ENCODE measurements at regions not wholly inside any gene's neighbourhood (a gene's known extent, or its start where the extent isn't known, plus 50 kb on each side); places are given as distances from the start of the nearest gene placed in this dataset.
"Not testable (repeated sequence)": the region's sequence is repeated elsewhere in the genome, so short reads cannot be mapped to it uniquely, and the experiment has no call there.

DNA sequence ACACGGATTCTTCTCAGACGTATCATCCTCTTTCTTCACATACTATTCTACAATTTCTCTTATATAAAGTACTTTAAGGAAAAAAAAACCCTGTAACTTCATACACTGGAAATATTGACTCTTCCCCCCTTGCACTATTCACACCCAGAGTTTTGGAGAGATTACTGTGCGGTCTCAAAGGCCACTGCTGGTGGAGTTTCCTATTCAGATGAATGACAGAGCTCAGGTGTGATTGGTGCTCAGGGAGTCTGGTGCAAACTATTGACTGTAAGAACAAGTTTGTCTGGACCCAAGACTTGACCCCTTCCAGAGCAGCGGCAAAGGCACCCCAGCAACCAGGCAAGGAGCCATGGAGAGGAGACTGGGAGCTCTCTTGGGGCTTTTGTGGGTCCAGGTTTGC lies 187.5 kb upstream of the OR4E1 start:
- Histone ChIP-seq H3K9me3 (ENCODE audit: control insufficient read depth, low read length) (no peaks in the 10 kb centered on the region), H3K27me3 (ENCODE audit: control insufficient read depth, insufficient read depth, low read length) (no peaks in the 10 kb centered on the region), H3K4me3 (ENCODE audit: low read length) (no peak overlapping the region), H3K4me1 (ENCODE audit: control insufficient read depth, insufficient read depth, low read length) (no peaks in the 10 kb centered on the region), H3K36me3 (ENCODE audit: control insufficient read depth, insufficient read depth, low read length) (no peaks in the 10 kb centered on the region), H3K9ac (ENCODE audit: low read length) (no peak overlapping the region)

DNA sequence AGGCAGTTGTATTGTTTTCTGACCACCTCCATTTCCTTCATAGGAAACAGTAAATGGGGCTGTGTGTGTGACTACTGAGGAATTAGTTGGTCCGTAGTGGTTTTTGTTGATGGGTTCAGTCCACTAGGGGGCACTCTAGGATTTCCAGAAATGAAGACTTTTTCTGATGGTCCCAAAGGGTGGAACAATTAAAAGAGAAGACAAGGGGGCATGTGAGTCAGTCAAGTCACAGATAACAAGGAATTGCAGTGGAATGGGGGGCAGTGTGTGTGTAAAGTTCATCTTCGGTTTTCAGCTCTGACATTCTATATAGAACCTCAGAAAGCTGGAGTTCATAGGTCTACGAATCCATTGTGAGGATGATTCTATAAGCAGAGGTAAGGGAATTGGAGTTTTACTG lies 186.6 kb upstream of the OR4E1 start:
- Histone ChIP-seq H3K27me3 (ENCODE audit: control insufficient read depth, insufficient read depth, low read length) (no peaks in the 10 kb centered on the region), H3K4me3 (ENCODE audit: low read length) (no peak overlapping the region), H3K36me3 (ENCODE audit: control insufficient read depth, insufficient read depth, low read length) (no peaks in the 10 kb centered on the region), H3K9ac (ENCODE audit: low read length) (no peak overlapping the region), H3K4me1 (ENCODE audit: control insufficient read depth, insufficient read depth, low read length) (no peaks in the 10 kb centered on the region), H3K9me3 (ENCODE audit: control insufficient read depth, low read length) (no peaks in the 10 kb centered on the region)

DNA sequence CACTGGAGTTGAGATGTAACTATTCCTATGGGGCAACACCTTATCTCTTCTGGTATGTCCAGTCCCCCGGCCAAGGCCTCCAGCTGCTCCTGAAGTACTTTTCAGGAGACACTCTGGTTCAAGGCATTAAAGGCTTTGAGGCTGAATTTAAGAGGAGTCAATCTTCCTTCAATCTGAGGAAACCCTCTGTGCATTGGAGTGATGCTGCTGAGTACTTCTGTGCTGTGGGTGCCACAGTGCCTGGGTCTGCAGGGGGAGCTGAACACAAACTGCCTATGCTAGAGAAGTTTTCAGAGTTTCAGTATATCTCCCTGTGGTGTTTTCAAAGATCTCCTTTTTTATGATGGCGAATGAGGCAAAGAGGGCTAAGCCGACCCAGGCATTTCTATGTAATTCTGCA lies 179.2 kb upstream of the OR4E1 start:
- Histone ChIP-seq H3K4me1 (ENCODE audit: control insufficient read depth, insufficient read depth, low read length) (no peaks in the 10 kb centered on the region), H3K9ac (ENCODE audit: low read length) (no peak overlapping the region), H3K27me3 (ENCODE audit: control insufficient read depth, insufficient read depth, low read length) (no peaks in the 10 kb centered on the region), H3K9me3 (ENCODE audit: control insufficient read depth, low read length) (no peaks in the 10 kb centered on the region), H3K36me3 (ENCODE audit: control insufficient read depth, insufficient read depth, low read length) (no peaks in the 10 kb centered on the region), H3K4me3 (ENCODE audit: low read length) (no peak overlapping the region)

DNA sequence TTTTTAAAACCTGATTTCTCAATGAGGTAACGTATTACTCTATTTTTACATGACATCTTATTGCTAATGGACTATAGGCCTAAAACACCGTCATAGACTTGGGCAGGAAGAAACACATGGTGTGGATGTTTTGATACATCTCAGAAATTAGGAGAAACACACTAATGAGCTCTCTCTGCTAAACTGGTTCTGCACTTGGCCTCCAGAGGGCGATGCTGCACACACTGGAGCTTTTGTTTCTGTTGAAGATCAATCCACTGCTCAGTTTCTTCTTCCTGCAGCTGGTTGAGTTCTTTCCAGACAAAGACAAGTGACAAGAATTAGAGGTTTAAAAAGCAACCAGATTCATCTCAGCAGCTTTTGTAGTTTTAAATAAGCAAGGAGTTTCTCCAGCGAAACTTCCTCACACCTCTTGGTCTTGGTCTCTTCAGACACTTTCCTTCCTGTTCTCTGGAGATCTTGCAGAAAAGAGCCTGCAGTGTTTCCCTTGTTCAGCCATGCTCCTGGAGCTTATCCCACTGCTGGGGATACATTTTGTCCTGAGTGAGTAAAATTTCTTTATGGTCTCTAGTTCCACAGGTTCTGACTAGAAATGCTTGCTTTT lies 178.5 kb upstream of the OR4E1 start:
- Histone ChIP-seq H3K4me3 (ENCODE audit: low read length) (no peak overlapping the region), H3K9ac (ENCODE audit: low read length) (no peak overlapping the region), H3K4me1 (ENCODE audit: control insufficient read depth, insufficient read depth, low read length) (no peaks in the 10 kb centered on the region), H3K36me3 (ENCODE audit: control insufficient read depth, insufficient read depth, low read length) (no peaks in the 10 kb centered on the region), H3K9me3 (ENCODE audit: control insufficient read depth, low read length) (no peaks in the 10 kb centered on the region), H3K27me3 (ENCODE audit: control insufficient read depth, insufficient read depth, low read length) (no peaks in the 10 kb centered on the region)

DNA sequence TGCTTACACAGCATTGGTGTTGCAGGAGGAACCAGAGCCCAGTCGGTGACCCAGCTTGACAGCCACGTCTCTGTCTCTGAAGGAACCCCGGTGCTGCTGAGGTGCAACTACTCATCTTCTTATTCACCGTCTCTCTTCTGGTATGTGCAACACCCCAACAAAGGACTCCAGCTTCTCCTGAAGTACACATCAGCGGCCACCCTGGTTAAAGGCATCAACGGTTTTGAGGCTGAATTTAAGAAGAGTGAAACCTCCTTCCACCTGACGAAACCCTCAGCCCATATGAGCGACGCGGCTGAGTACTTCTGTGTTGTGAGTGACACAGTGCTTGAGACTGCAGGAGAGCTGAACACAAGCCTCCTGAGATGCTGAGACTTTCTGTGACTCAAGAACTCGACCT lies 173.3 kb upstream of the OR4E1 start:
- not testable (repeated sequence) for H3K36me3 ChIP-seq (ENCODE audit: control insufficient read depth, insufficient read depth, low read length); H3K4me3 ChIP-seq (ENCODE audit: low read length)

DNA sequence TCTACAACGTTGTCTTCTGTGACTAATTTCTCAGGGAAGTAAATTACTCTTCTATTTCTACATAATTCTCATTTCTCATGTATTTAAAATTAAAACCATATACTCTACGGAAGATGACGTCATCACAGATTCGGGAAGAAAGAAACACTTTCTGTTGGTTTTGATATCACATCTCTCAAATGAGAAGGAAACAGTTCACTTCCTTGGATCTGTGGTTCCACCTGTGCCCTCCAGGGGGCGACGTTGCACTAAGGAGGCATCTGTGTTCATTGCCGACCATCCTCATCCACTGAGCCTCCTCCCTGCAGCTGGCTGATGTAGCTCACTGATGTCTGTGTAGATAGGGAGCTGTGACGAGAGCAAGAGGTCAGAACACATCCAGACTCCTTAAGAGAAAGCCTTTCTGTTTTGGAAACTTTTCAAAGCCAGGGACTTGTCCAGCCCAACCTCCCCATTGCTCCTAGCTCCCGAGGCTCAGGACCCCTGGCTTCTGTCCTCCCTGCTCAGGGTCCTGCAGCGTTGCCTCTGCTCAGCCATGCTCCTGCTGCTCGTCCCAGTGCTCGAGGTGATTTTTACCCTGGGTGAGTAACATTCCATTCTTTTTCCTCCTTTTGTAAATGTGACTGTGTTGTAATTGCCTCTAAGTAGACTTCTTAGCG lies 172.7 kb upstream of the OR4E1 start:
- Histone ChIP-seq H3K36me3 (ENCODE audit: control insufficient read depth, insufficient read depth, low read length) (no peaks in the 10 kb centered on the region), H3K9ac (ENCODE audit: low read length) (no peak overlapping the region), H3K9me3 (ENCODE audit: control insufficient read depth, low read length) (no peaks in the 10 kb centered on the region), H3K27me3 (ENCODE audit: control insufficient read depth, insufficient read depth, low read length) (no peaks in the 10 kb centered on the region), H3K4me1 (ENCODE audit: control insufficient read depth, insufficient read depth, low read length) (no peaks in the 10 kb centered on the region), H3K4me3 (ENCODE audit: low read length) (no peak overlapping the region)

More for the DNA sequence above, 173.3 kb upstream of the OR4E1 start:
- H3K9ac ChIP-seq (ENCODE audit: low read length); H3K4me1 ChIP-seq (ENCODE audit: control insufficient read depth, insufficient read depth, low read length); H3K9me3 ChIP-seq (ENCODE audit: control insufficient read depth, low read length); H3K27me3 ChIP-seq (ENCODE audit: control insufficient read depth, insufficient read depth, low read length): not testable (repeated sequence)

DNA sequence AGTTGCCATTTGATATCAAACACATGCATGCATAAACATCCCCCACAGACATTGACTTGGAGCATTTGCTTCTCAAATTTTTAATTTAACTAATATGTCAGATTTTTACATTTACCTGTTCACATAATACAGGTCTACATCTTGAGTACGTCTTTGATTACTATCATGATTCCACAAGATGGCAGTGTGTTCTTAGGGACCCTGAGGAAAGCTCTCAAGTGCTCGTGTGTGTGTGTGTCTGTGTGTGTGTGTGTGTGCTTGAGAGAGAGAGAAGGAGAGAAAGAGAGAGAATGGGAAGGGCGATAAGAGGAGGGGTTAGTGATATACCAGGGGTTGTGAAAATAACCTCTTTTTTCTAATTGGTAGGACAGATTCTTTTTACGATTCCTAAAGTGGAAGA lies 167.1 kb upstream of the OR4E1 start:
- no peak overlapping the region for H3K9ac ChIP-seq (ENCODE audit: low read length)
- H3K4me1 ChIP-seq (ENCODE audit: control insufficient read depth, insufficient read depth, low read length), result no peaks in the 10 kb centered on the region
- H3K9me3 ChIP-seq (ENCODE audit: control insufficient read depth, low read length), result no peaks in the 10 kb centered on the region
- no peaks in the 10 kb centered on the region for H3K27me3 ChIP-seq (ENCODE audit: control insufficient read depth, insufficient read depth, low read length)
- no peak overlapping the region for H3K4me3 ChIP-seq (ENCODE audit: low read length)
- no peaks in the 10 kb centered on the region for H3K36me3 ChIP-seq (ENCODE audit: control insufficient read depth, insufficient read depth, low read length)

DNA sequence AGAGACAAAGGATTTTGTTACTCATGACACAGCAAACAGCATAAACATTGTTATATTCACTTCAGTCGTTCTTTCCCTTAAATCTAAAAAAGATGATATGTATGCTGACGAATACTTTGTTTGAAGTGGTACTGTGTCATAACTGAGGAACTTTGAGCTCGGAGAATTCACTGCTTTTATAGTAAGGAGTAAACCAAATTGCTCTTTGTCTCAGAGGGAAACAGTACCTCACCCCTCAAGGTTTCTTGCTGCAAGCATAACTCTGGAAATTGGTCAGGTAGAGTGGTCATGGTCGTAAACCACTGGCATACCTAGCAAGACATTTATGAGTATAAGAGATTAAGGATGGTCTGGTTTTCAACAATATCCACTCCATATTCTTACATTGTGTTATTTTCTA lies 160.2 kb upstream of the OR4E1 start:
- H3K4me1 ChIP-seq (ENCODE audit: control insufficient read depth, insufficient read depth, low read length), result no peaks in the 10 kb centered on the region
- H3K4me3 ChIP-seq (ENCODE audit: low read length), result no peak overlapping the region
- no peaks in the 10 kb centered on the region for H3K9me3 ChIP-seq (ENCODE audit: control insufficient read depth, low read length)
- H3K36me3 ChIP-seq (ENCODE audit: control insufficient read depth, insufficient read depth, low read length), result no peaks in the 10 kb centered on the region
- H3K9ac ChIP-seq (ENCODE audit: low read length), result no peak overlapping the region
- H3K27me3 ChIP-seq (ENCODE audit: control insufficient read depth, insufficient read depth, low read length), result no peaks in the 10 kb centered on the region

DNA sequence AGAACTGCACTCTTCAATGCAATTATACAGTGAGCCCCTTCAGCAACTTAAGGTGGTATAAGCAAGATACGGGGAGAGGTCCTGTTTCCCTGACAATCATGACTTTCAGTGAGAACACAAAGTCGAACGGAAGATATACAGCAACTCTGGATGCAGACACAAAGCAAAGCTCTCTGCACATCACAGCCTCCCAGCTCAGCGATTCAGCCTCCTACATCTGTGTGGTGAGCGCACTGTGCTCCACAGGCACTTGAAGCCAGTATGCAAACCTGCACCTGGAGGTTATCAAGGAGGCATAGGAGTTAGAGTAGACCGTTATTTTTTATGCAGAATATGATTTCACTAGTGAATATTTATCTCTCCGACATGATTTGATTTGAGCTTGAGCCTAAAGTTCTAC lies 152.2 kb upstream of the OR4E1 start:
- Histone ChIP-seq H3K9ac (ENCODE audit: low read length) (no peak overlapping the region), H3K27me3 (ENCODE audit: control insufficient read depth, insufficient read depth, low read length) (no peaks in the 10 kb centered on the region), H3K4me1 (ENCODE audit: control insufficient read depth, insufficient read depth, low read length) (no peaks in the 10 kb centered on the region), H3K36me3 (ENCODE audit: control insufficient read depth, insufficient read depth, low read length) (no peaks in the 10 kb centered on the region), H3K9me3 (ENCODE audit: control insufficient read depth, low read length) (no peaks in the 10 kb centered on the region), H3K4me3 (ENCODE audit: low read length) (no peak overlapping the region)

DNA sequence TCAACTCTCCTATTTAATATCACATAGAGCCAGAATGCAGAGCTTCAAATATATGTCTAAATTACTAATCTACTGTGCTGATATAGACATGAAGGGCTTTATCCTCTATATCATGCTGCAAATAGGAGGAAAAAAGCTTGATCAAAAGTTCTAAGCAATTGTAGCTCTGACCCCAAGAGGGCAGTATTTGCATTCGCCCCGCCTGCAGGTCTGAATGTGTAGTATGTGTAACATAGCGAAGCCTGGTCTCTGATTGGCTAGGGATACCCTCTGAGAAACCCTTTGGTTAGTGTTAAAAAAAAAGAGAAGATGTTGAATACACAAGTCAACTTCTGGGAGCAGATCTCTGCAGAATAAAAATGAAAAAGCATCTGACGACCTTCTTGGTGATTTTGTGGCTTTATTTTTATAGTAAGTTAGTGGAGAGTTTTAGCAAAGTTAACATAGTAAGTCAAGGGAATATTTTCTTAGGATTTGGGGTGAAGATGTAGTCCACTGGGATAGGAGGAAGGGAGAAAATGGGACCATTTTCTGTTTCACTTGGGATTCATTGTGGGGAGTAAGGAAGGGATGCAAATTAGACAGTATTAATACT lies 151.6 kb upstream of the OR4E1 start:
- Histone ChIP-seq H3K9ac (ENCODE audit: low read length) (no peak overlapping the region), H3K4me3 (ENCODE audit: low read length) (no peak overlapping the region), H3K27me3 (ENCODE audit: control insufficient read depth, insufficient read depth, low read length) (no peaks in the 10 kb centered on the region), H3K36me3 (ENCODE audit: control insufficient read depth, insufficient read depth, low read length) (no peaks in the 10 kb centered on the region), H3K9me3 (ENCODE audit: control insufficient read depth, low read length) (no peaks in the 10 kb centered on the region), H3K4me1 (ENCODE audit: control insufficient read depth, insufficient read depth, low read length) (no peaks in the 10 kb centered on the region)

DNA sequence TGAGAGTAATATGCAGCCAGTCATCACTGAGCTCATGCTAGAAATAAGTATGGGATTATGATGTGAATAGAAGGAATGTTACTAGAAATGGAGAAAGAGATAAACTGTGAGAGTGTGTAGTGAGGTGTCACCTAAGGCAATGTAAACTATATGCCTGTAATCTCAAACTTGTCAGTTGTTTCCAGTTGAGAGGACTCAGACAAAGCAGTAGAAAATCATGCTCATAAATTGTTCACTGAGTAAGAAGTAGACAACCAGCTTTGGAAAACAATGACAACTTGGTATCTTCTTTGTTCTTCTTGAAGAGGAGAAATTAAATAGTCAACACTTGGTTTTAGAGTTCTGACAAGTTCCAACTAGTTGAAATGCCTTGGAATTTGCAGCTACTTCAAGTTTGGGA lies 148.5 kb upstream of the OR4E1 start:
- H3K9ac ChIP-seq (ENCODE audit: low read length), result no peak overlapping the region
- no peaks in the 10 kb centered on the region for H3K36me3 ChIP-seq (ENCODE audit: control insufficient read depth, insufficient read depth, low read length)
- H3K4me1 ChIP-seq (ENCODE audit: control insufficient read depth, insufficient read depth, low read length), result no peaks in the 10 kb centered on the region
- no peaks in the 10 kb centered on the region for H3K27me3 ChIP-seq (ENCODE audit: control insufficient read depth, insufficient read depth, low read length)
- no peaks in the 10 kb centered on the region for H3K9me3 ChIP-seq (ENCODE audit: control insufficient read depth, low read length)
- no peak overlapping the region for H3K4me3 ChIP-seq (ENCODE audit: low read length)

DNA sequence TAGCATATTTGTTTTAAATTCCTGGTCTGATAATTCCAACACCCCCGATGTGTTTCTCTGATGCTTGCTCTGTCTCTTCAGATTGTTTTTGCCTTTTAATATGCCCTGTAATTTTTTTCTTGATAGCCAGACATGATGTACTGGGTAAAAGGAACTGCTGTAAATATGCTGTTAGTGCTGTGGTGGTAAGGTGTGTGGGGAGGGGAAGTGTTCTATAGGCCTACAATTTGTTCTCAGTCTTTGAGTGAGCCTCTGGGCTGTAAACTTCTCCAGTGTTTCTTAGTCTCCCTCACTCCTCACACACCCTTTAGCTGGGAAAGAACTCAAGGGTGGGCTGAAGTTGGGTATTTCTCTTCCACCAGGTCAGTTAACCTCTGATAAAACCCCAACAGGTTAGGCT lies 147.0 kb upstream of the OR4E1 start:
- H3K4me1 ChIP-seq (ENCODE audit: control insufficient read depth, insufficient read depth, low read length), result no peaks in the 10 kb centered on the region
- no peaks in the 10 kb centered on the region for H3K9me3 ChIP-seq (ENCODE audit: control insufficient read depth, low read length)
- H3K27me3 ChIP-seq (ENCODE audit: control insufficient read depth, insufficient read depth, low read length), result no peaks in the 10 kb centered on the region
- H3K36me3 ChIP-seq (ENCODE audit: control insufficient read depth, insufficient read depth, low read length), result no peaks in the 10 kb centered on the region
- H3K9ac ChIP-seq (ENCODE audit: low read length), result no peak overlapping the region
- H3K4me3 ChIP-seq (ENCODE audit: low read length), result no peak overlapping the region

All from mucosa of stomach (tissue), 1 donor.